ENCODE measurements at regions not wholly inside any gene's neighbourhood (a gene's known extent, or its start where the extent isn't known, plus 50 kb on each side); places are given as distances from the start of the nearest gene placed in this dataset.

GRCh38 chr3:87077355-87077754 lies 86.4 kb upstream of the VGLL3 start:
- DNase-seq (ENCODE audit: low read depth, low spot score) (no peak), FAIRE-seq (no peak), ATAC-seq (no peak)
- BruUV-seq (replicated peaks), result no TSS peak
- ChIA-PET POLR2A (no interaction called here), CTCF (no interaction called here), SMC1A (ENCODE audit: uncharacterized antibody, unreplicated experiment) (no interaction called here), RAD21 (ENCODE audit: unreplicated experiment) (no interaction called here)
- no peaks in the 10 kb centered on the region for H3K79me2 ChIP-seq (ENCODE audit: control insufficient read depth, insufficient read depth, low read length)
- H3K4me3 ChIP-seq, result no peak overlapping the region
- no peaks in the 10 kb centered on the region for H3K4me1 ChIP-seq (ENCODE audit: control insufficient read depth, insufficient read depth, low read length)
- H3K27me3 ChIP-seq (replicated peaks in 1 of 2; ENCODE audit: control insufficient read depth in 2 of 2, insufficient read depth in 2 of 2, low read length in 1 of 2), result no peaks in the 10 kb centered on the region
- H3K9ac ChIP-seq (ENCODE audit: control insufficient read depth, insufficient read depth, low read length), result no peak overlapping the region
- 65% methylated on average over 2 of the region's 2 CpGs for WGBS (ENCODE audit: insufficient coverage, insufficient replicate concordance, low lambda C conversion rate, missing lambda C conversion rate)
- no peaks in the 10 kb centered on the region for H3K9me3 ChIP-seq (replicated peaks; ENCODE audit: control insufficient read depth, insufficient read depth, low read length)
- no peaks in the 10 kb centered on the region for H3K36me3 ChIP-seq (ENCODE audit: control insufficient read depth in 2 of 2, insufficient read depth in 2 of 2, low read length in 1 of 2)
- no peak overlapping the region for H3K4me2 ChIP-seq (ENCODE audit: control insufficient read depth, insufficient read depth)
- H4K20me1 ChIP-seq (ENCODE audit: control insufficient read depth, insufficient read depth), result no peaks in the 10 kb centered on the region
- in situ Hi-C loops (cut with MboI) (no loop called here), intact Hi-C loops (cut with micrococcal nuclease; ENCODE audit: unreplicated experiment) (no loop called here)
- H3K27ac ChIP-seq (ENCODE audit: control insufficient read depth, insufficient read depth), result no peak overlapping the region
- no peak overlapping the region for H2AFZ ChIP-seq (ENCODE audit: control insufficient read depth, low read depth, low read length)
- TF ChIP-seq SMAD1 (IDR thresholded peaks at IDR 0.05; ENCODE audit: low read depth, partially characterized antibody) (no peak), RUNX3 (IDR thresholded peaks at IDR 0.05; ENCODE audit: low read length) (no peak), MTA3 (IDR thresholded peaks at IDR 0.05; ENCODE audit: borderline replicate concordance, low read length) (no peak), POLR2AphosphoS2 (IDR thresholded peaks at IDR 0.05; ENCODE audit: low read depth, low read length) (no peak), SP1 (IDR thresholded peaks at IDR 0.05; ENCODE audit: low read depth, low read length) (no peak), CBX5 (IDR thresholded peaks at IDR 0.05; ENCODE audit: low read depth) (no peak), NFXL1 (IDR thresholded peaks at IDR 0.05; ENCODE audit: borderline replicate concordance) (no peak), MEF2A (IDR thresholded peaks at IDR 0.05; ENCODE audit: insufficient read depth, low read depth, low read length) (no peak), IRF5 (IDR thresholded peaks at IDR 0.05; ENCODE audit: borderline replicate concordance) (no peak), CREB1 (IDR thresholded peaks at IDR 0.05; ENCODE audit: low read depth) (no peak)
- TF ChIP-seq, protein P1, sequence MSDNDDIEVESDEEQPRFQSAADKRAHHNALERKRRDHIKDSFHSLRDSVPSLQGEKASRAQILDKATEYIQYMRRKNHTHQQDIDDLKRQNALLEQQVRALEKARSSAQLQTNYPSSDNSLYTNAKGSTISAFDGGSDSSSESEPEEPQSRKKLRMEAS (IDR thresholded peaks at IDR 0.05; ENCODE audit: low read depth, low read length), result no peak
- TF ChIP-seq, protein P2, sequence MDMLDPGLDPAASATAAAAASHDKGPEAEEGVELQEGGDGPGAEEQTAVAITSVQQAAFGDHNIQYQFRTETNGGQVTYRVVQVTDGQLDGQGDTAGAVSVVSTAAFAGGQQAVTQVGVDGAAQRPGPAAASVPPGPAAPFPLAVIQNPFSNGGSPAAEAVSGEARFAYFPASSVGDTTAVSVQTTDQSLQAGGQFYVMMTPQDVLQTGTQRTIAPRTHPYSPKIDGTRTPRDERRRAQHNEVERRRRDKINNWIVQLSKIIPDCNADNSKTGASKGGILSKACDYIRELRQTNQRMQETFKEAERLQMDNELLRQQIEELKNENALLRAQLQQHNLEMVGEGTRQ (IDR thresholded peaks at IDR 0.05; ENCODE audit: borderline replicate concordance, low read depth, low read length), result no peak
